Progenitor cell of endocrine pancreas (in vitro differentiated cells): ENCODE measurements at regions not wholly inside any gene's neighbourhood (a gene's known extent, or its start where the extent isn't known, plus 50 kb on each side); places are given as distances from the start of the nearest gene placed in this dataset.

Experiments used
- DNase-seq: peaks from one replicate; pipeline ENCODE4 v3.0.0; 2021; ENCODE audit warnings: low spot score; ENCODE audit not compliant: unreplicated experiment
- H3K27ac Mint-ChIP-seq: 2 replicates; pipeline ENCODE4 v1.8.0; 2021; ENCODE audit warnings: mild to moderate bottlenecking, moderate library complexity, mixed read lengths
- H3K27me3 Mint-ChIP-seq: 2 replicates; pipeline ENCODE4 v1.8.0; 2021; ENCODE audit warnings: mixed read lengths
- H3K36me3 Mint-ChIP-seq: 2 replicates; pipeline ENCODE4 v1.8.0; 2022; ENCODE audit warnings: mixed read lengths; ENCODE audit not compliant: insufficient read depth
- H3K4me1 Mint-ChIP-seq: 2 replicates; pipeline ENCODE4 v1.8.0; 2021; ENCODE audit warnings: low read depth, mixed read lengths
- H3K4me3 Mint-ChIP-seq: 2 replicates; pipeline ENCODE4 v1.8.0; 2021; ENCODE audit warnings: low read depth, mild to moderate bottlenecking, moderate library complexity, mixed read lengths
- H3K9me3 Mint-ChIP-seq: 2 replicates; pipeline ENCODE4 v1.8.0; 2021; ENCODE audit warnings: low read depth, mixed read lengths
- CTCF ChIP-seq: fragments of 200-600 bp; sonication (generic); IDR thresholded peaks from one replicate; pipeline ENCODE4 v1.5.0; 2021; ENCODE audit warnings: antibody characterized with exemption, mild to moderate bottlenecking; ENCODE audit not compliant: unreplicated experiment

DNA sequence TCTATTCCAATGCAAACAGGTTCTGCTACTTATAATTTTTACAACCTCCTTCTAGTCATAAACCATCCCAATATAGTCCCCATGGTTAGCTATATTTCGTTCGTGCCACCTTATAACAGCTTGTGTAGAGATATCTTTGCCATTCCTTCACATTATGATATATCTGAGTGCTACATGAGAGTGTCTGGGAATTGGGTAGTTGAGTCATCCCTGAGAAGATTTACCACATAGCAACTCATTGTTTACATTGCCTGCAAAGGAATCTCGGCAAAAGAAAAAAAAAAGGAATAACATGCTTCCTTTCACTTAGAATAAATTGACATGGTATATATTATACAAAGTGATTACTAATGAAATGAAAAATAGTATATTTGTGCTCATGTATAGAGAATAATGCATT is 86.0 kb upstream of the VGLL3 start:
- H3K36me3 Mint-ChIP-seq = no peaks in the 10 kb centered on the region
- H3K27ac Mint-ChIP-seq = no peak overlapping the region
- TF ChIP-seq CTCF = no peak

DNA sequence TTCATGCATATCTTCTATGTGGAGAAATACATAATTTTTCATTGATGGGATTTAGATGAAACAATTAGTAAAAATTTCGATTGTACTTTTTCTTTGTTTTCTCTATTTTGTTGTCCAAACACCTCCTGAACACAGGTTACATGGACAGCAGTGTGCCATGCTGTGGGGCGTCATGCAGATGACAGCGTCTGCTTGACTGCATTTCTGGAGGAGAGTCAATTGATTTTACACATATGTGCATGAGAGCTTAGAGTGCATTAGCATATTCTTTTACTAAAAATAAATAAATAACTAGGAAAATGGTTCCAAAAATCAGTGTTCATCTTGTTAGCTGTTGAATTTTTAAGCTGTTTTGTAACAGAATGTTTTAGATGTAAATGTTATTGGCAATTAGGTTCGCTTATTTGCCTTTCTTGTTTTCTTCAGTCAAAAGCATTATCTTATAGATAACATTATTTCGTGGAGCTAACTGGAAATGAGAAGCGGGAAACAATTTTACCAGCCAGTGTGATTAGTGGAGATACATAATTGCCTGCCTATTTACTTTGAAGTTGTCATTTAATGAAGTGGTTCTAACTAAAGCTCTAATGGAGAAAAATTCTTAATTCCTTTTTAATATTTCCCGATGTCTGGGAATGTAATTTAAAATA is 82.7 kb upstream of the VGLL3 start:
- DNase-seq = no peak
- Mint-ChIP-seq H3K27me3 (no peaks in the 10 kb centered on the region), H3K27ac (no peak overlapping the region), H3K36me3 (no peaks in the 10 kb centered on the region), H3K9me3 (no peaks in the 10 kb centered on the region), H3K4me1 (peaks cover 7% of the 10 kb centered on the region), H3K4me3 (no peak overlapping the region)
- TF ChIP-seq CTCF = no peak

More for the DNA sequence above, 86.0 kb upstream of the VGLL3 start:
- H3K27me3 Mint-ChIP-seq = no peaks in the 10 kb centered on the region
- no peak overlapping the region for H3K4me3 Mint-ChIP-seq
- peaks cover 7% of the 10 kb centered on the region for H3K4me1 Mint-ChIP-seq
- no peak for DNase-seq
- no peaks in the 10 kb centered on the region for H3K9me3 Mint-ChIP-seq

DNA sequence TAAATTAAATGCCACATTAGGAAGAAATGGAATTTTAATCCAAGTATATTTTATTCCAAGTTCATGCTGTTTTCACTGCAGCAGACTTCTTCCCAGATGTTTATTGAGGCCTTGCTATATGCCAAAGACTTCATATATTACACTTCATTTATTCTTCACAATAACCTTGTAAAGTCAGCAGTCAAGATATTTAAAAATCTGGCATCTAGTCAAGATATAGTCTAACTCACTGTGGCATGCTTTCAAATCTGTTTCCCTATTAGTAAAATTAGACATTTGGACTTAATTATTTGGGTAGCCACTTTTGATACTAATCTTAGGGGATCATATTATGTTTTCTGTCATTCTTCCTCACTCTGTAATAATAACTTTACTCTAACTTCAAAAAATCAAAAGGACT is 81.5 kb upstream of the VGLL3 start:
- TF ChIP-seq CTCF = no peak
- Mint-ChIP-seq H3K36me3 (no peaks in the 10 kb centered on the region), H3K4me3 (no peak overlapping the region), H3K27ac (no peak overlapping the region), H3K4me1 (peaks cover 7% of the 10 kb centered on the region), H3K9me3 (no peaks in the 10 kb centered on the region), H3K27me3 (no peaks in the 10 kb centered on the region)
- no peak for DNase-seq

DNA sequence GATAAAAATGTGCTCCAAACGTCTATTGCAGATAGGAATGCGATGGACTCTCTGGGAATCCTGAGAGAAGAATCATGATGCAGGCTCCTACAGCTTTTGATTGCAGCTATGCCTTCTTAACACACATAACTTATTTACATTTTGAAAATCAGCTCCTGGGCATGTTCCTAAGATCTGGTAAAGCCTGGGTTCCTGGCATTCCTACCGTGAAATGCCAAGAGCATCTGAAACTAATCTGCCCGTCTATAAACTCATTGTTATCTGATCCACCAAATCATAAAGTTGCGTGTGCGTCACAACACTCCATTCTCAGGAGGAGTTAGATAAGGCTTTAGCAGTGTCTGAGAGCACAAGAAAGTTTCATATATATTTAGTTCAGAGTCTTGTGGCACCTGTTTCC is 79.0 kb upstream of the VGLL3 start:
- no peak overlapping the region for H3K27ac Mint-ChIP-seq

DNA sequence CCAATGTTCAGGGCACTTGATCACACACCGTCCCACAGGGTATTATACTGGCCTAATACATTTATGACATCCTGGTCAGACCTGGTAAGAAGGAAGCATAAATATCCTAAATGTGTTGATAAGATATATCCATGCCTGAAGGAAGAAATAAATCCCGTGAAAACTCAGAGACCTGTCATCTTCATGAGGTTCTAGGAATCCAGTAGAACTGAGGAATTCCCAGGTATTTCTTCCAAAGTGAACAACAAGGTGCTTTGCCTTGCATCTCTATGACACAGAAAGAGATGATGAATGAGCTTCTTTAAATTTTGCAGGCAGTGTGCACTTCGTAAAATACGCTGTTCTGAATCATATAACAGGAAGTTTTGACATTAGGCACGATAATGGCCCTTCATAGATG is 78.1 kb upstream of the VGLL3 start:
- no peak overlapping the region for H3K27ac Mint-ChIP-seq
- TF ChIP-seq CTCF = no peak
- no peaks in the 10 kb centered on the region for H3K36me3 Mint-ChIP-seq
- H3K4me3 Mint-ChIP-seq = no peak overlapping the region
- H3K4me1 Mint-ChIP-seq = peaks cover 2% of the 10 kb centered on the region
- no peaks in the 10 kb centered on the region for H3K27me3 Mint-ChIP-seq
- no peaks in the 10 kb centered on the region for H3K9me3 Mint-ChIP-seq
- DNase-seq = no peak

More for the DNA sequence above, 79.0 kb upstream of the VGLL3 start:
- Mint-ChIP-seq H3K27me3 (no peaks in the 10 kb centered on the region), H3K36me3 (no peaks in the 10 kb centered on the region), H3K4me1 (peaks cover 5% of the 10 kb centered on the region), H3K4me3 (no peak overlapping the region), H3K9me3 (no peaks in the 10 kb centered on the region)
- no peak for DNase-seq
- no peak for TF ChIP-seq CTCF
